ENCODE measurements at regions not wholly inside any gene's neighbourhood (a gene's known extent, or its start where the extent isn't known, plus 50 kb on each side); places are given as distances from the start of the nearest gene placed in this dataset.
"Not testable (repeated sequence)": the region's sequence is repeated elsewhere in the genome, so short reads cannot be mapped to it uniquely, and the experiment has no call there.

DNA sequence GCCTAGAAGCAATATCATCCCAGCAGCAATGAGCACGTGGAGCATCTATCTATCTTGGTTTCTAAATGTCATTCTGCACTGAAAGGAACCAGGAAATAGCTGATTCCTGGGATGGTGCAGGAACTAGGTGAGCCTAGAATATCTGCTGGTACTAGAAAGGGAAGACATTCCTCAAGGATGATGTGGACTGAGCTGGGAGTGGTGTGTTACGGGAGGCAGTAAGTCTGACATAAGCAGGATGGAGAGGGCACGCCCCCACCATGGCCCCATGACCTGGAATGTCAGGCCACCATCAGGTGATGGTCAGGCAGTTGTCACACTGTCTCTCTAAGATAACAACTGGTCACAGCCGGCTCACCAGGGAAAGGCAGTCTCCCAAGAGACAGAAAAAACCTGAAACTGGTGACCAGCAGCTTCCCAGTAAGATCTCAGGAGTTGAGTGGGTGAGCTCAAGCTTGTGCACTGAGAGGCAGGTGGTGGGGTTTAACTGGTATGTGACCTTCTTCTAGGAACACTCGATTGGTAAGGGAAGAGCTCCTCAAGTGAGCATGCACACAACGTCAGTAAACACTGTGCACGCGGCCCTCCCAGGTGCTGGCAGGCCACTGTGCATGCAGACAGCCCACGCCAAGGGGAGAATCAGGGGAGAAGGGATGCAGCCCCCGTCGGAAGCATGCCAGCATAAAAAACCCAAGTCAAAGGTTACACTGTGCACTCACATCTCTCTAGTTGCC, 148.7 kb downstream of the ADSS2 start:
- no peak for DNase-seq

DNA sequence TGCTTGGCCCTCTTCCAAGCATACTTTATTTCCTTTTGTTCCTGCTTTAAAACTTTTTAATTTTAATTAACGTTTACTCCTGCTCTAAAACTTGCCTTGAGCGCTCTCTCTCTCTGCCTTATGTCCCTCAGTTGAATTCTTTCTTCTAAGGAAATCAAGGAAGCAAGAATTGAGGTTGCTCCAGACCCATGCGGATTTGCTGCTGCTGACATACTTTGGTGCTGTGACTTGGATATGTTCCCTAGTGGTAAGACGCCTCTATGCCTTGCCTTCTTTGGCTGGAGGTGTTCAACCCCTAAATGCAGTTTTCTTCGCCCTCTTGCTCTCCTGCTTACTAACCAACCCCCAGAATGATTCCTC, 148.1 kb downstream of the ADSS2 start:
- DNase-seq: no peak

DNA sequence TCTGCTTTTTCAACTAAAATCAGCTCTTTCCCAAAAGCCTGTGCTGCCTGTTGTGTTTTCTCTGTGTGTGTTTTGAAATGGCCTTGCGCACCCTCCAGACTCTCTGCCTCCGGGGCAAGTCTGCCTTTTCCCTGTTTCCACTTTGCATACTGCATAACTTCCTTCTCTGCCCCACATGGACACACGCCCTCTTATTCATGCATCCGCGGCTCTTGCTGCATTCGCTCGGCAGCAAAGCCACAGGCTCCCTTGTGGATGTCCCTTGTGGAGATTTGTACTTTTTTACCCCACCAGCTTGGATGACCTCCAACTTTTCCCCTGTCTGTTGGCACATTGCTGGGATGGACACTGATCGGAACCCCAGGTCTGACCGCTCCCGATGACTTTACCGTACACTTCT, 147.6 kb downstream of the ADSS2 start:
- DNase-seq: no peak

DNA sequence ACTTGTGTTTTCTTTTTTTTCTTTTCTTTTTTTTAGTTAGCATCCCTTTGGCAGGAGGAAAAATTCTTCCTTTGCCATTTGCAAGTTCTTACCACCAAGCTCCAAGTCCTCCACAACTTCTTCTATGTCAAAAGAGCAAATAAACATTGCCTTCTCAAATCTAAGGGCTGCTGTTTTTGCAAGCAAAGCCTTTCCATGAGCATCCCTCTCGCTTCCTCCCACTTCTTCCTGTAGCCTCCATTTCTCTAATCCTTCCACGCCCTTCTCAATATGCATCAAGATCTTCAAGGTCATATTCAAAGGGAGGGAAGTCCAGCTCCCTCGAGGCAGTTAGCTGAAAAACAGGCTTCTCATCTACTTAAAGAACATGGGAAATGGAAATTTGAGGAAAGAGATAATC, 147.1 kb downstream of the ADSS2 start:
- DNase-seq: no peak

DNA sequence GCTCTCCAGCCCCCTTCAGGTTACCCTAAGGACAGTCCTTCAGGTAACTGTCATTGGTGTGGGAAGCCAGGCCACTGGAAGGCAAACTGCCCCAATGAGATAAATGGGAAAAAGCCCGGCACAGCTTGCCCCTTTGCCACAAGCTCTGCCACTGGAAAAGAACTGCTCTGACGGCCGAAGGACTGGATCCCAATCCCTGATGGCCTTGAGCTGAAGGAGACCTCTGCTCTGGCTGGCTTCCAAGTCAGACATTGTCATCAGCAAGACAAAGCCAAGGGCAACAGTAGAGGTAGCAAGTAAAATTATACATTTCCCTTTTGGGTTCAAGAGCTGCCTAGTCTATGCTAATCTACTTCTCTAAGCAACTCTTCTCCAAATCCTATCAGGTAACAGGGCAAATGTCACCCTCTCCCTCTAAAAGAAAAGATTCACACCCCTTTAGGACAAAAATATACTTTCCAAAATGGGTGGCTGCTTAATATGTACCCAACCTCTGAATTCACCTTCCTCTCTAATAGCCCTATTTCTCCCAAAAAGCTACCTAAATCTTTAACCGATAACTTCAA, 145.8 kb downstream of the ADSS2 start:
- no peak for DNase-seq

DNA sequence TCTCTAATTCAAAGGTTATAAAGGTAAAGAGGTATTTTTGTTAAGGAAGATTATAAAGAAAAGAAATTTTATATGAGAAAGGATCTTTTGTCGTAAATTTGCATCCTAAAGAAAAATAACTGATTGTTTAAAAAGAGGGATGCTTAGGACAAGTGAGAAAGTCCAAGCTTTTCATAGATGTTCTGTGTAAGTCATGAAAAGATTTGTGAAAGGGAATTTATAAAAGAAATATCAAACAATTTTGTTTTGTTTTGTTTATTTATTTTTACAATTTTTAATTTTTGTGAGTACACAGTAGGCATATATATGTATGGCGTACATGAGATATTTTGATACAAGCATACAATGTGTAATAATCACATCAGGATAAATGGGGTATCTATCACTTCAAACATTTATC, 145.2 kb downstream of the ADSS2 start:
- DNase-seq: no peak

DNA sequence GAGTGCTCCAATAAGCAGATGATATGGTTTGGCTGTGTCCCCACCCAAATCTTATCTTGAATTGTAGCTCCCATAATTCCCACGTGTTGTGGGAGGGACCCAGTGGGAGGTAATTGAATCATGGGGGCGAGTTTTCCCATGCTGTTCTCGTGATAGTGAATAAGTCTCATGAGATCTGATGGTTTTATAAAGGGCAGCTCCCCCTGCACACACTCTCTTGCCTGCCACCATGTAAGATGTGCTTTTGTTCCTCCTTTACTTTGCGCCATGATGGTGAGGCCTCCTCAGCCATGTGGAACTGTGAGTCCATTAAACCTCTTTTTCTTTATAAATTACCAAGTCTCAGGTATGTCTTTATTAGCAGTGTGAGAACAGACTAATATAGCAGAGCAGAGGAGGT, 142.5 kb downstream of the ADSS2 start:
- DNase-seq: not testable (repeated sequence)

DNA sequence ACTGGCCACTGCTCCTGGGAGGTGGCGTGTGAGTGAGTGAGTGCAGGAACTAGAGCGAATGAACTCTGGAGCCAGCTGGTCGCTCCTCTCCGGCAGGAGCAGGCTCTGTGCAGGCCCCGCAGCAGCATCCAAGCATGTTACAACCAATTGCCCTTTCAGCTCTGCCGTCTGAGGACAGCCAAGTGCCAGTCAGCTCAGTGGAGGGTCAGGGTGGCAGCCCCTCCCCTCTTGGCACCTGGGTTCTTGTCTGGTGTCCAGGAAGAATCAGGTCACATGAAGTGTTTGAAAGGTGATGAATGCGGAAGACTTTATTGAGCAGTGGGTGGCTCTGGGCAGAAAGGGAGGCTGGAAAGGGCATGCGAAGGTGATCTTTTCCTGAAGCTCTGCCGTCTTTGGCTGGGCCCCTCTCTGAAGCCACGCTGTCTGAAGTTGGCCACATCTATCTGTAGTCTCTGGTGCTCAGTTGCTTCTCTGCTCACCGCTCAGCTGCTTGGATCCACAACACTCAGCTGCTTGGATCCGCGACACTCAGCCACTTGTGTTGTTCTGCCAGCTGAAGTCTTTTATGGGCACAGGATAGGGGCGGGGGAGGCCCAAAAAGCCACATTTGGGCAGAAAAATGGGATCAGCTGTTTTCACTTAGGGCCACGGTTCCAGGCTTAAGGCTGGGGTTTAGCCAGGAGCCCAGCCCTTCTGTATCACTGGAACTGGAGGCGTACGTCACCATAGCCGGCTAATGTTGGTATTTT, 139.8 kb downstream of the ADSS2 start:
- no peak for DNase-seq

DNA sequence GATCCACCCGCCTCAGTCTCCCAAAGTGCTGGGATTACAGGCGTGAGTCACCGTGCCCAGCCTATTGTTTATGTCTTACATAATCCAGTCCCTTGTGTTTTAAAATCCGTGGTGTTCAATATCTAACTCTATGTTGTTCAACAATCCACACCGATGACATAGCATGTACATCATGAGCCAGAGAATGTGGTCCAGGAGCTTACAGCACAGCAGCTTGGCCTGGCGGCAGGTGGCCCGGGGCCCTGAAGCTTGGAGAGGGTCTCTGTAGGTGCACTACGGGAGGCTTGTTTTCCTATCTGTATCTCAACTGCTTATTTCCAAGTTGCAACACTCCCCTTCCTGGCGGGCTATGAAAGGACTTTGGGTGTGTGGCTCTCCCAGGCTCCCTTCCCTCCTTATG, 138.4 kb downstream of the ADSS2 start:
- no peak for DNase-seq

DNA sequence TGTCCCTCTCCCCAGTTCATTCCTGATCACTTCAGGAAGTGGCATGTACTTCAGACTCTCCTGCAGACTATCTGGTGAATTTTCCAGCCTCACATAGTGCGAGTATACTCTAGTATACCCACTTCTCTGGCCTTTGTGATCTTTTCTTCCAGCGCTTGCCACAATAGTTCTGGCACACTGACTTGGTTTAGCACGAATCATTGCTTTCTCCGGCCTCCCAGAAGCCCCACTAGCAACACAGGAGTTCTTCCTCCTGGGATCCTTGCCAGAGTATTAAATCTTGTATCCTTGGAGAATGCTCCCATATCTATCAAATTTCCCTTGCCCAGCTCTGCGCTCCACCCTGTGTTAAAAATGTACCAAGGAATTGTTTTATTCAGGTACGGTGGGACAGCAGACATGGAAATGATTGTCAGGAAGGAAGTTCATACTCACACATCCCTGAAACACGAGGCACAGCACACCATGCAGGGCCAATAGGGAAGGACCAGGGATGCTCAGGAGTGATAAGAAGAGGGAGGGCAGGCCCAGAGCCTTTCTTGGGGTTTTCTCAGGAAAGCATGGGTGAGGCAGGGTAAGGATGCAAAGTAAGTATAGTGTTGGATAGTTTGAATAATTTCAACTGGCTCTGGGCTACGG, 136.7 kb downstream of the ADSS2 start:
- DNase-seq: no peak

DNA sequence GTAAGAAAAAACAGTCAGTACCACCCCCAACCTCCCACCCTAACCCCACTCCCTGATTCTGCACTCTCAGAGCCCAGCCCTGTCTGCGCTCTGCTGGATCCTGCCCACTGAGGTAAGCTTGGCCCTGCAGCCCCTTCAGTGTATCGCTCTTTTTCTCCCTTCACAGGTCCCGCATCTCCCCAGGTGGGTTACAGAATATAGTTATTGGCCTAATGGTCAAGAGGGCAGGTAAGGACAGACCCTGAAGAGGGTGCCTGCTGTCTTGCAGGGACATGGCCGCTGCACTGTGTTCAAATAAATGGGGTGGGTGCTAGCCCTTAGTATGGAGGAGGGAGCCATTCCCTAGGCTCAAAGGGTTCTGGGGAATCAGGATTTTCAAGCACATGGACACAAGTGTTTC, 135.7 kb downstream of the ADSS2 start:
- DNase-seq: no peak

DNA sequence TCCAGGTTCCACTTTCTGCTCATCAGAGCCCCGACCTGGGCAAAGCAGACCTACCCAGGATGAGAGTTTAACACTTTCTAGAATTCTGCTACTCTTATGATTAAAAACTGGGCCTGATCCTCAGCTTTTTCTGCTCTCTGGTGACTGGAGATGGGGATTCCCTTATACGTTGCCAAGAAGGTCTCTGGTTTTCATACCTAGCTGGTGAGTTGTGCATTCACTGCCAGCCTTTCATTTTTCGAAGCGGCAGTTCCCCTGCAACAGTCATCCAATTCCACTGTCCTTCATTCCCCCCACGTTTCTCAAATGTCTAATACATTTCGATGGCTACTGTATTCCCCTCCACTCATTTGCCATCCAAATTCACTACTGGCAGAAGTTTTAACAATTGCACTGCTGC, 135.3 kb downstream of the ADSS2 start:
- no peak for DNase-seq

DNA sequence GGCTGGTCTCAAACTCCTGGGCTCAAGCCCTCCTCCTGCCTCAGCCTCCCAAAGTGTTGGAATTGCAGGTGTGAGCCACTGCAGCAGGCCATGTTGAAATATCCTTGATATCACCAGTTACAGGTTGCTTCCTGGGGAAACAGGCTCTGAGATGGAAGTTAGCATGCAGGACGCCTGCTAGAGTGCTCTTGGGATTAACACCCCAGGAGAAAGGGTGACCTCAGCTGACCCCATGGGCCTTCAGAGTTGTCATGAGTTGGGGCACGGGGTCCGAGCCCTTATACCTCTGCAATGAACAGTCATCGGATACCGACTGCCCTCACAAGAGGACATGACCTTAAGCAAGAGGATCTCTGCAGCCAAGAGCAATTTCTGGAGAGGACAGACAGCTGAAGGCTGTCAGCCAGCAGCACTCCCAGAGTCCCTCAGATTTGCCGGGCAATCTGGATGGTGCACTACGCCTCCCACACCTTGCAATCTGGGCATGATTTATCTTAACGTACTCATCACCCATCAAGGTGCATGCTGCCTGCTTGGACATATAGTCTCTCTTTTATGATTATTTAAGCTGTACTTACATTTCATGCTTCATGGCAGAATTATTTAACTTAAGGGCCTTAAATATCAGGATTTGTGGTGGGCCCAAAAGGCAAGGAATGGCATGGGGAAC, 134.6 kb downstream of the ADSS2 start:
- no peak for DNase-seq

DNA sequence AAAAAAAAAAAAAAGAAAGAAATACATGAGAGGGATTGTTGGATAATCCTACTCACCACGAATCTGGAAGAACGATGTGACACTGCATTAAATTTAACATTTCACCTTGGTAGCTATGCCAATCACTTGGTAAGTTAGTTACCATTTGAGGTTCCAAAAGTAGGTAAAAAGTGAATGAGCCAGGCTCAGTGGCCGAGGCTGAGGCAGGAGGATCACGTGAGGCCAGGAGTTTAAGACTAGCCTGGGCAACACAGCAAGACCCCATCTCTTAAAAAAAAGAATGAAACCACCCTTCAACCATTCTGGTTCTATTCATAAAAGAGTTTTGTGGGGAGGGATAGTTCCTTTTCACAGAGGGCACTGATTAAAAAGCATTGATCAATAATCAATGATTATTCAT, 133.6 kb downstream of the ADSS2 start:
- no peak for DNase-seq

DNA sequence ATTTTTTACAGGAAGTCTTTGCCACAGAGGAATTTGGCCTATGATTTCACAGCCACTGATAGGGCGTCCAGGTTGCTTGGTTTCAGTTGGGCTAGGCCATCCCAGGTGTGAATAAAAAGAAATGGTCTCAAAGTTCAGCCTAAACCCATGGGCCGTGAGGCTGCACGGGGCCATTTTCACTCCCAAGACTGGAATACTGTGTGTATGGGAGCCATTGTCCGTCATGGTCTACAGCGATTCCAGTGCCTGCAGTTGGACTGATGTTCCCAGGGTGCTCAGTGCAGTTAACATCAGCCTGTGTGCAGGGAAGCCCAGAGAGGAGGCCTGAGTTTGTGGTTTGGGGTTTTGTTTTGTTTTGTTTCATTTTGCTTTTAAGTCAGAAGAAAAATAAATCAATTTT, 133.2 kb downstream of the ADSS2 start:
- no peak for DNase-seq

DNA sequence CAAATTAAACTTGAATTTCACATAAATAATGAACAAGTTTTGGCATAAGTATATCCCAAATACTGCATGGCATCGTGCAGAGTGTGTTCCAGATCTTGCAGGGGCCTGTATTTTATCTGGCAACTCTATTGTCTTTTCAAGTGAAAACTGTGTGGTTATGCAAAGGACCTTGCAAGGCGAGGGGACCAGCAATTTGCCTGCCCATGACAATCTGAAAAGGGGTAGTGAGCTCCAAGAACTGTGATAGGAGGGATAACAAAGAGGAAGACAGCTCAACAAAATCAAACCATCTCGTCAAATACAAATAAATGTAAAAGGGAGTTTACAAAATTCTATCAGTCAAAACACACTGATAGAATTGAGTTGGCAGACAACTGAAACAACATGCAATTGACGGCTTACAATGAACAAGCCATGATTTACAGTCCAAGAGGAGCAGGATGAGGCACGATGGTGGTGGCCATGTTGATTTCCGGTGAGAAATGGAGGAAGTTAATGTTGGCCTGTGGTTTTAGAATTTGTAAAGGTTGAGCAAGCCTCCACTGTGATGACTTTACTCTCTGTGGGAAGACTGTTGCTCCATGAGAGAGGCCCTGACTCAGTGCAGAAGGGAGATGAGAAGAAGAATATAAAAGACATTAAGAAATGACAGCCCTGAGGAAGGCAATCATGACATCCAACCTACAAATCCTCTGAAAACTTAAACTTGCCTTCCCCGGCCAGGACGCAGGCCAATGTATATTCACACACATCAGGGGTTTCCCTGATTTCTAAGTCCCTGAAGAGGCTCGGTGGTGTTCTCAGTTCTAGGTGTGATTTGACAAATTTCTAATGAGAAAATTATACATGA, 132.2 kb downstream of the ADSS2 start:
- DNase-seq: peak; percentile 97

DNA sequence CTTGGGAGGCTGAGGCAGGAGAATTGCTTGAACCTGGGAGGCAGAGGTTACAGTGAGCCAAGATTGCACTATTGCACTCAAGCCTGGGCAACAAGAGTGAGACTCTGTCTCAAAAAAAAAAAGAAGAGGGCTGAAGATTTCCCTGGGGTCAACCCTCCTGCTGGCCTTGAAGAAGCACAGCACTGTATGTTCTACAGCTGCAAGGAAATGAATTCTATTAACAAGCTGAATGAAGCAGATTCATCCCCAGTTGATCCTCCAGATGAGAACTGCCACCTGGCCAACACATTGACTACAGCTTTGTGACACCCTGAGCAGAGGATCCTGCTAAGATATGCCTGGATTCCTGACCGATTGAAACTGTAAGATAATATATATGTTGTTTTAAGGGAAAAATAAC, 129.5 kb downstream of the ADSS2 start:
- no peak for DNase-seq

DNA sequence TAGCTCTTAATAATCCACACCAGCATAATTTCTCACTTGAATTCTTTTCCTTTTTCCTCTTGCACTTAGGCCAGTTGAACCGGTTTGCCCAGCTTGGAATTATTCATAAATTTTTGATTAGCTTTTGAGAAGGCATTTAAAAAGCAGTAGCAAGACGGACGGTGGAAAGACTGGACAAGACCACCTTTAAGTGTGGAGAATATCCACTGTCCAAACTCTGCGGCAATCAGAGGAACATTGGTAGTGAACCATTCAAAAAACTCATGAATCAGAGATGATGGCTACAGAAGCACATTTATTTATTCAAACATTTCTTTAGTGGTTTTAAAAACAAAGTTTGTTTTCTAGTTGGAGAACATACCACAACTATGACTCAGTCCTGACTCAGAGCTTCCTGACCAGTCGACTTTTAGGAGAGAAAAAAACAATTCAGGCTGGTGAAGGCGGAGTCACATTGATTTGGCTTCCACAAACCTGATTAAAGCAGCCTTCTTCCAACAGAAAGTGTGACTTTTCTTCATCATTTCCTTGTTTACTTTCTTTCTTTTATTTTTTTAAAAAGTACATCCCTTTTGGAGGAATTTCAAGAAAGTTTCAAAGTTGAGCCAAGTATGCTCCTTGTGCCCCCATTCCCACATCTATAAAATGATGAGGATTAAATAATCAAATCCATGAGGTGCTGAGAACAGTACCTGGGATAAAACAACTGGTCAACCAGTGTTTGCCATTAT, 128.8 kb downstream of the ADSS2 start:
- DNase-seq: peak; percentile 88

DNA sequence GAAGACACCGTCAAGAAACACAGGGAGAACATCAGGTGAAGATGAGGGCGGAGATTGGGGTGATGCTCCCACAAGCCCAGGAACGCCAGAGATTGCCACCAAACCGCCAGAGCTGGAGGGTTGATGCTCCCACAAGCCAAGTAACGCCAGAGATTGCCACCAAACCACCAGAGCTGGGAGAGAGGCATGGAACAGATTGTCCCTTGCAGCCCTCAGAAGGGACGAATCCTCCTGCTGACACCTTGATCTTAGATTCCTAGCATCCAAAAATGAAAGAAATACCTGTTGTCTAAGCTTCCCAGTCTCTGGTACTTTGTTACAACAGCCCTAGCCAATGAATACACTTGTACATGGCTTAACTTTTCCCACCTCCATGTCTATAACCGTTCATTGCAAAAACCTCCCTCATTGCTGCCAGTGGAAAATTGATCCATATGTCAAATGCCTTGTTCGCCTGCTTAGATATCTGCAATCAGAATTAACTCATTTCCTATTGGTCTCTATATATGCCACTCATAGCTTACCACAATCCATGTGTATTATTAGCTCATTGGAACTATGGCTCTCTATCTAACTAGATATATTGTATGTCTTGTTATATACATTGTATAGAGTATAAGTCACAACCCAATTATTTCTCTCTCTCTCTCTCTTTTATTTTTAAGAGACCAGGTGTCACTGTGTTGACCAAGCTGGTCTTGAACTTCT, 127.4 kb downstream of the ADSS2 start:
- DNase-seq: no peak

DNA sequence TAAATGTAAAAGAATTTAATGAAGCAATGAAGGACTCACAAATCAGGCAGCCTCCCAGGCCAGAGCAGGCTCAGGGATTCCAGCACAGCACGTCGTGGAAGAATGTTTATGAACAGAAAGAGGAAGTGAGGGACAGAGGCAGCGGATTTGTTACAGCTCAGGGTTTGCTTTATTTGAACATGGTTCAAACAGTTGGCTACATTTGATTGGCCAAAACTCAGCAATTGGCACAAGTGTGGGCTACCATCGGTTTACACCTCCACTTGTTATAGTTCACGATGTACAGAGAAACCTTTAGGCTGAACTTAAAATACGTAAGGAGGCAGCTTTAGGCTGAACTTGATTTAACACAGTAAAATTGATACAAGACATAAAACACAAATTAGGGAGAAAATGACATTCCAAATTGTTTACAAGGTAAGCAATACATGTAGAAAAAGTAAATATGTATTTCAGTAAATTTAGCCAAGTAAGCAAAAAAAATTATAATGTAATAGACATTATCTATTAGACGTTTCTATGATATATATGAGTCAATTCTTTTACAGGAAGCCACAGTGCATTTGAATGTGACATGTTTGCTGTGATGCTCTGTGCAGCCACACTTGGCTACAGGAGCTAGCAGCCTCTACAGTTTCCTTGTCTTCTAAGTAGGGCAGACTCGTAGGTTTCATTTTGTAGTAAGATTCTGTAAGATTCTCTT, 126.5 kb downstream of the ADSS2 start:
- DNase-seq: peak; percentile 84

All from MV-4-11 (cell line).